ENCODE measurements at regions not wholly inside any gene's neighbourhood (a gene's known extent, or its start where the extent isn't known, plus 50 kb on each side); places are given as distances from the start of the nearest gene placed in this dataset.

DNA sequence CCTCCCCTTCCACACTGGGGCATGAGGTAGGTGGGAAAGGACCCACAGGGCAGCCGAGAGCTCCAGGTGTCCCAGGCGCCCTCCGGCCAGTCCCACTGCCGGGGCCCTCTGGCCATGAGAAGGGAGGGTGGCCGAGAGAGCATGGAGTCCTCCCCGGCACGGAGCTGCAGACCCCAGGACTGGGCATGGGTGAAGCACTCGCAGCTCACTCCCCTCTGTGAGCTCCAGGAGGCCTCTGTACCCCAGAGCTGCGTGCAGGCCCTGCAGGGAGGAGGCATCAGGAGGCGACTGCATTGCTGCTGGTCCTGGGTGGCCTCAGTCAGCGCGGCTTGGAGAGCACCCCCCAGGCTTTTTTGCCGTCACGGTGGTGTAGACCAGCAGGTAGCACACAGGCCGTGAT, 80.1 kb upstream of the TTC34 start:
- TF ChIP-seq POLR2AphosphoS5 (IDR thresholded peaks at IDR 0.05): no peak
- no peak for TF ChIP-seq EP300 (IDR thresholded peaks at IDR 0.05)
- TF ChIP-seq POLR2A (IDR thresholded peaks at IDR 0.05): no peak
- TF ChIP-seq, protein P1, sequence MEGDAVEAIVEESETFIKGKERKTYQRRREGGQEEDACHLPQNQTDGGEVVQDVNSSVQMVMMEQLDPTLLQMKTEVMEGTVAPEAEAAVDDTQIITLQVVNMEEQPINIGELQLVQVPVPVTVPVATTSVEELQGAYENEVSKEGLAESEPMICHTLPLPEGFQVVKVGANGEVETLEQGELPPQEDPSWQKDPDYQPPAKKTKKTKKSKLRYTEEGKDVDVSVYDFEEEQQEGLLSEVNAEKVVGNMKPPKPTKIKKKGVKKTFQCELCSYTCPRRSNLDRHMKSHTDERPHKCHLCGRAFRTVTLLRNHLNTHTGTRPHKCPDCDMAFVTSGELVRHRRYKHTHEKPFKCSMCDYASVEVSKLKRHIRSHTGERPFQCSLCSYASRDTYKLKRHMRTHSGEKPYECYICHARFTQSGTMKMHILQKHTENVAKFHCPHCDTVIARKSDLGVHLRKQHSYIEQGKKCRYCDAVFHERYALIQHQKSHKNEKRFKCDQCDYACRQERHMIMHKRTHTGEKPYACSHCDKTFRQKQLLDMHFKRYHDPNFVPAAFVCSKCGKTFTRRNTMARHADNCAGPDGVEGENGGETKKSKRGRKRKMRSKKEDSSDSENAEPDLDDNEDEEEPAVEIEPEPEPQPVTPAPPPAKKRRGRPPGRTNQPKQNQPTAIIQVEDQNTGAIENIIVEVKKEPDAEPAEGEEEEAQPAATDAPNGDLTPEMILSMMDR (IDR thresholded peaks at IDR 0.05): no peak
- peak in 1 of 2 donors; percentile 70 for DNase-seq
- Histone ChIP-seq H3K4me3 (no peak overlapping the region), H3K36me3 (no peaks in the 10 kb centered on the region), H3K27ac (no peak overlapping the region), H3K4me1 (no peaks in the 10 kb centered on the region), H3K27me3 (no peaks in the 10 kb centered on the region), H3K9me3 (no peaks in the 10 kb centered on the region)
- 77% methylated on average over 12 of the region's 15 CpGs; no CpG with 5 or more reads in 1 of the 2 donors for WGBS, 2 donors
- ATAC-seq (ENCODE audit: low FRiP score in 2 of 2): no peak

DNA sequence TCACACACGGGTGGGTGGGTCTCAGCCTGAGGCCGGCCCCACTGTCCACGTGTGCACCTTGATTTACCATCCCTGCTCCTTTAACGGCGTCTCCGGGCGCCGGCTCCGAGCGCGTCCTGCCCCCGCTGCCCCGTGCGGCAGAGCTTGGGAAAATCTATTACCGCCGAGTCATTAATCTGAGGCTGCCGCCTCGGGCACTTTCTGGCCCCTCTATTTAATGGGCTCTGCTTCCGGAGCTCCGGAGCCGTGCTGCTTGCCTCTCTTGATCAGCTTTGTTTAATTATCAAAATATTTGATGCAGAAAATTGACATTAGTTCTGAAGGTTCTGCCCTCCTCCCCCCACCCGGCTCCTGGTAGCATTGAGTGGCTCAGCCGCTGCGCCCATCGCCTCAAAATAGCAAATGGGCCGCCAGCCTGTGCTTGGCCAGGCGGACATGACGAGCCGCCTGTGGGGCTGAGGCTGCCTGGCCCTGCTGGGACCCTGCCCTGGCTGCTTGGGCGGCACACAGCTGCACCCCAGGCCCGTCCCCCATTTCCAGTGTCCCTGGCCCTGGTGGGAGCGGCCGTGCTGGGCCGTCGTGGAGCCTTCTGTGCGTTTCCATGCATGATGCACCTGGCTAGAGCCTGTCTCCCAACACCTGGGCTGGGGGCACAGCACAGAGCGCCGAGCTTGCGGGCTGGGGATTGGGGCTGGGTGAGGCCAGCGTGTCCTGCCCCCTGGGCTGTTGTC, 81.6 kb upstream of the TTC34 start:
- TF ChIP-seq POLR2AphosphoS5 (IDR thresholded peaks at IDR 0.05) (no peak), EP300 (IDR thresholded peaks at IDR 0.05) (no peak)
- TF ChIP-seq, protein P1 (IDR thresholded peaks at IDR 0.05): no peak
- no peaks in the 10 kb centered on the region for H3K9me3 ChIP-seq
- no peaks in the 10 kb centered on the region for H3K27me3 ChIP-seq
- H3K4me3 ChIP-seq: no peak overlapping the region
- DNase-seq: peak in 1 of 2 donors; percentile 70
- ATAC-seq (ENCODE audit: low FRiP score in 2 of 2): no peak
- no peaks in the 10 kb centered on the region for H3K36me3 ChIP-seq
- H3K4me1 ChIP-seq: no peaks in the 10 kb centered on the region
- no peak overlapping the region for H3K27ac ChIP-seq
- 60 to 69% methylated on average over 30 to 40 of the region's 40 CpGs for WGBS, 2 donors

DNA sequence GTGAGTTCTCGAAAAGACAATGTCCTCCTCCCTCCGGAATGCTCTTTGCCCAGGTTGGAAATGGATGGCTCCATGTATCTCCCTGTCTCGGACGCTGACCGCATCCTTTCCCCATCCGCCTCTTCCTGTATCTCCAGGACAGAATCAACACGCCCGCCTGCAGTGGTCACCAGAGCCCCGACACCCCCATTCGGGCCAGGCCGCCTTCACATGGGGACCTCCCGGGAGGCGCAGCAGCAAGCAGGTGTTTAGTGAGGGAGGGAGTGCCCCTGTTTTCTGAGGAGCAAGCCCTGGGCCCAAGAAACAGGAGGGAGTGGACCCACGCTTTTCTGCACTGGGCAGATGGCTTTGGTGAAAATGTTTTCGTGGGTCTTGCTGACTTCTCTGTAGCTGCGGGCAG, 83.5 kb upstream of the TTC34 start:
- WGBS, 2 donors: 93 to 95% methylated on average over 10 to 16 of the region's 16 CpGs
- no peaks in the 10 kb centered on the region for H3K27me3 ChIP-seq

DNA sequence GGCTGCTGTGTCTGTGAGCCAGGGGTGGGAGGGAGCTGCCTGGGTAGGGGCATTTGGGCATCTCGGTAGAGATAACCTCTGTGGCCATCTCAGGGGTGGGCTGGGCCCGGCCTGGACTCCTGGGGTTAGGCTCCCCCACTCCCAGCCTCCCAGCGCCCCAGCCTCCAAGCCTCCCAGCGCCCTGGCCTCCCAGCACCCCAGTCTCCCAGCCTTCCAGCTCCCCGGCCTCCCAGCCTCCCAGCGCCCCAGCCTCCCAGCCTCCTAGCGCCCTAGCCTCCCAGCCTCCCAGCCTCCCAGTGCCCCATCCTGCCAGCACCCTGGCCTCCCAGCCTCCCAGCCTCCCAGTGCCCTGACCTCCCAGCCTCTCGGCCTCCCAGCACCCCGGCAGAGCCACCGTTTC, 85.1 kb upstream of the TTC34 start:
- 86 to 94% methylated on average over 8 to 10 of the region's 10 CpGs for WGBS, 2 donors
- no peak for ATAC-seq (ENCODE audit: low FRiP score in 2 of 2)
- no peaks in the 10 kb centered on the region for H3K27me3 ChIP-seq

More for the DNA sequence above, 83.5 kb upstream of the TTC34 start:
- Histone ChIP-seq H3K4me3 (no peak overlapping the region), H3K9me3 (no peaks in the 10 kb centered on the region), H3K27ac (no peak overlapping the region), H3K36me3 (no peaks in the 10 kb centered on the region), H3K4me1 (no peaks in the 10 kb centered on the region)
- no peak for TF ChIP-seq POLR2A (IDR thresholded peaks at IDR 0.05)
- no peak for TF ChIP-seq EP300 (IDR thresholded peaks at IDR 0.05)
- TF ChIP-seq POLR2AphosphoS5 (IDR thresholded peaks at IDR 0.05): no peak
- peak in 1 of 2 donors; percentile 50 for DNase-seq
- ATAC-seq (ENCODE audit: low FRiP score in 2 of 2): no peak

More for the DNA sequence above, 85.1 kb upstream of the TTC34 start:
- no peak overlapping the region for H3K4me3 ChIP-seq
- TF ChIP-seq POLR2AphosphoS5 (IDR thresholded peaks at IDR 0.05): no peak
- no peak for TF ChIP-seq EP300 (IDR thresholded peaks at IDR 0.05)
- TF ChIP-seq, protein P1 (IDR thresholded peaks at IDR 0.05): no peak
- no peak for TF ChIP-seq POLR2A (IDR thresholded peaks at IDR 0.05)
- H3K27ac ChIP-seq: no peak overlapping the region
- peak in 1 of 2 donors; percentile 60 for DNase-seq
- H3K4me1 ChIP-seq: no peaks in the 10 kb centered on the region
- H3K36me3 ChIP-seq: no peaks in the 10 kb centered on the region
- H3K9me3 ChIP-seq: no peaks in the 10 kb centered on the region

Data from upper lobe of left lung (tissue), 6 donors.